Mucosa of descending colon (tissue), 3 donors: ENCODE measurements at regions not wholly inside any gene's neighbourhood (a gene's known extent, or its start where the extent isn't known, plus 50 kb on each side); places are given as distances from the start of the nearest gene placed in this dataset.

Source experiments
- ATAC-seq: fragments of 200-7000 bp; cut with Tn5 transposase; one replicate; pipeline ENCODE4 v1.9.1; 2020; ENCODE audit warnings: mild to moderate bottlenecking, moderate library complexity
- DNase-seq, 3 donors: peaks; one replicate each; pipeline ENCODE4 v3.0.0-alpha.2; 2020
- H3K36me3 ChIP-seq: fragments of 200-600 bp; one replicate; pipeline ENCODE4 v1.8.0; 2021; ENCODE audit warnings: low read depth, mild to moderate bottlenecking
- H3K4me1 ChIP-seq: fragments of 200-600 bp; one replicate; pipeline ENCODE4 v1.8.0; 2021; ENCODE audit warnings: low read depth, mild to moderate bottlenecking
- H3K4me3 ChIP-seq: fragments of 200-600 bp; one replicate; pipeline ENCODE4 v1.8.0; 2021; ENCODE audit warnings: mild to moderate bottlenecking
- H3K9me3 ChIP-seq: fragments of 200-600 bp; one replicate; pipeline ENCODE4 v1.8.0; 2021; ENCODE audit warnings: mild to moderate bottlenecking
- CTCF ChIP-seq: fragments of 200-600 bp; IDR thresholded peaks from one replicate; pipeline ENCODE4 v1.8.0; 2022; ENCODE audit warnings: antibody characterized with exemption, mild to moderate bottlenecking
- intact Hi-C, 2 donors: fragments of 100-400 bp; cut with DNase I in 1 of 2; cut with micrococcal nuclease in 1 of 2; formaldehyde crosslinking; loops; one replicate each; pipeline versions ENCODE4 v1.11.0 to v1.11.1; 2022; cut with DNase I, micrococcal nuclease
- donor health status: DM: no; HTN: no; CAD: no; lungs with moderate emphysema.
- donor health status: DM: no; HTN: no; CAD: no.
- donor health status: DM: no; HTN: yes; CAD: no.

- TF ChIP-seq CTCF = no peak
- ATAC-seq = no peak
- no peak overlapping the region for H3K4me3 ChIP-seq
- H3K36me3 ChIP-seq = no peaks in the 10 kb centered on the region
- peaks cover 40% of the 10 kb centered on the region for H3K9me3 ChIP-seq
- no peak for DNase-seq
- intact Hi-C loops = no loop called here
- H3K4me1 ChIP-seq = no peaks in the 10 kb centered on the region
Observed at GRCh38 chr4:43898836-43899235, 549.8 kb downstream of the KCTD8 start.

DNA sequence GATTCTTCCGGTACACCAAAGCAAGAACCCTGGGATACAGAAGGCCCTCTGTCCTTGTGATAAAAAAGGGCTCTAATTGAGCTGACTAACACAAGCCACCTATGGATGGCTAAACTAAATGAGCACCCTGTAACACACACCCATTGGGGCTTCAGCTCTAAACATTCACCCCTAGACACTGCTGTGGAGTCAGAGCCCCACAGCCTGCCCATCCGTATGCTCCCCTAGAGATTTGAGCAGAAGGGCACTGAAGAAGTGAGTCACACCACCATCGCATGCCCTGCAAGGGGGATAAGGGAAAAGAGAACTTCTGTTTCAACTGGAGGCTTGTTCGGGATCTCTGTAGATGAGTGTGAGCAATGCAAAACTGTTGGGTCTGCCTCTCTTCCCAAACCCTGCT lies 545.2 kb downstream of the KCTD8 start:
- no peaks in the 10 kb centered on the region for H3K36me3 ChIP-seq

GRCh38 chr4:43918377-43918776 lies 530.2 kb downstream of the KCTD8 start:
- Histone ChIP-seq H3K36me3 (no peaks in the 10 kb centered on the region), H3K4me3 (no peak overlapping the region), H3K9me3 (peaks cover 39% of the 10 kb centered on the region), H3K4me1 (no peaks in the 10 kb centered on the region)
- intact Hi-C loops = no loop called here
- TF ChIP-seq CTCF = no peak
- DNase-seq = no peak
- ATAC-seq = no peak

More for the DNA sequence above, 545.2 kb downstream of the KCTD8 start:
- H3K4me3 ChIP-seq = no peak overlapping the region
- no peak for TF ChIP-seq CTCF
- peaks cover 38% of the 10 kb centered on the region for H3K9me3 ChIP-seq
- H3K4me1 ChIP-seq = no peaks in the 10 kb centered on the region
- no peak for ATAC-seq
- intact Hi-C loops = no loop called here
- DNase-seq = no peak

DNA sequence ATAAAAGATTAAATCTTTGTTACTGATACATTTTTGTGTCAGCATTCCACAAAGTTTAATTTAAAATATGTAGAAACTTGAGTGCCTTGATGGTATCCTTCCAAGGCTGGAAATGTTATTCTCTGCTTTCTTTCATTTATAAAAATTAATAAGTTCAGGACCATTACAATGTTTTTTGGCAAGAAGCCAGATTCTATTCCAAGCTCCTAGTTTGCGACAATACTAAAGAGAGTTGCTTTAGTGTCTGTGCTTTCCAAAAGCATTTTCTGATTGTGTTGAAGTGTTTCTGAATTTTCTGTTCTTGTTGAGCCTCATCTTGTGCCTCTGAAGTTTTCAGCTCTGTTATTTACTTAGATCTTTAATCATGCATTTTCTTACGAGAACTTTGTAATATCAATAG lies 516.2 kb downstream of the KCTD8 start:
- no peak for ATAC-seq
- DNase-seq = no peak
- H3K36me3 ChIP-seq = no peaks in the 10 kb centered on the region
- no peak overlapping the region for H3K4me3 ChIP-seq
- no peak for TF ChIP-seq CTCF
- intact Hi-C loops = no loop called here
- H3K9me3 ChIP-seq = peaks cover 16% of the 10 kb centered on the region
- no peaks in the 10 kb centered on the region for H3K4me1 ChIP-seq

- no peaks in the 10 kb centered on the region for H3K36me3 ChIP-seq
- TF ChIP-seq CTCF = no peak
- DNase-seq (no peak), ATAC-seq (no peak)
- intact Hi-C loops = no loop called here
- H3K4me3 ChIP-seq = no peak overlapping the region
- peaks cover 25% of the 10 kb centered on the region for H3K9me3 ChIP-seq
- no peaks in the 10 kb centered on the region for H3K4me1 ChIP-seq
Observed at GRCh38 chr4:43943998-43944397, 504.6 kb downstream of the KCTD8 start.

DNA sequence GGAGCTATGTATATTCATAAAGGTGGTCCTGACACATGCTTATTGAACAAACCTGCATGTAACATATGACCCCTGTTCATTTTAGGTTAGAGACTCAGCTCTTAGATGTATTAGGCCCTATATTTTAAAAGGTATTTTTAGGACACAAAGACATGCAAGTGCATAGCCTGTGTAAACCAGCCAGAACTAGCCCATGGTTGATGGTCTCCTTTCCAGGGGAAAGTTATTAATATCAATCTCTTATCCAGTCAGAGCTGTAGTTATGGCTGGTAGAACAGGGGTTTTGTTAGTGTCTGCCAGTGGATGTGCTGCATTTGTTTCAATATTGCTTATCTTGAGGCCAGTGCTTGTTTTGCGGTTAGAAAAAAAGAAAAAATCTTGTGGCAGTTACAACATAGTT lies 488.6 kb downstream of the KCTD8 start:
- ATAC-seq (no peak), DNase-seq (no peak)
- intact Hi-C loops = no loop called here
- Histone ChIP-seq H3K4me1 (no peaks in the 10 kb centered on the region), H3K4me3 (no peak overlapping the region), H3K36me3 (no peaks in the 10 kb centered on the region), H3K9me3 (peaks cover 23% of the 10 kb centered on the region)
- TF ChIP-seq CTCF = no peak
